ENCODE measurements at regions not wholly inside any gene's neighbourhood (a gene's known extent, or its start where the extent isn't known, plus 50 kb on each side); places are given as distances from the start of the nearest gene placed in this dataset.

GRCh38 chr3:144151983-144152382 is 180.4 kb downstream of the DIPK2A start:
- Mint-ChIP-seq H3K27me3 (ENCODE audit: unreplicated experiment) (no peaks in the 10 kb centered on the region), H3K27ac (ENCODE audit: unreplicated experiment) (no peak overlapping the region)

GRCh38 chr3:144160627-144161026 is 189.0 kb downstream of the DIPK2A start:
- peaks cover 2% of the 10 kb centered on the region for H3K9me3 Mint-ChIP-seq (ENCODE audit: unreplicated experiment)
- no peaks in the 10 kb centered on the region for H3K36me3 Mint-ChIP-seq (ENCODE audit: unreplicated experiment)
- no peak overlapping the region for H3K27ac Mint-ChIP-seq (ENCODE audit: unreplicated experiment)
- DNase-seq = no peak
- H3K27me3 Mint-ChIP-seq (ENCODE audit: unreplicated experiment) = no peaks in the 10 kb centered on the region
- TF ChIP-seq CTCF (IDR thresholded peaks at IDR 0.05; ENCODE audit: partially characterized antibody, unreplicated experiment) = no peak
- H3K4me1 Mint-ChIP-seq (ENCODE audit: low read depth, unreplicated experiment) = peaks cover 7% of the 10 kb centered on the region
- no peak overlapping the region for H3K4me3 Mint-ChIP-seq (ENCODE audit: unreplicated experiment)

More at GRCh38 chr3:144151983-144152382, 180.4 kb downstream of the DIPK2A start:
- Mint-ChIP-seq H3K9me3 (ENCODE audit: unreplicated experiment) (peaks cover 3% of the 10 kb centered on the region), H3K4me3 (ENCODE audit: unreplicated experiment) (no peak overlapping the region), H3K36me3 (ENCODE audit: unreplicated experiment) (no peaks in the 10 kb centered on the region), H3K4me1 (ENCODE audit: low read depth, unreplicated experiment) (no peaks in the 10 kb centered on the region)
- no peak for DNase-seq
- TF ChIP-seq CTCF (IDR thresholded peaks at IDR 0.05; ENCODE audit: partially characterized antibody, unreplicated experiment) = no peak

- Mint-ChIP-seq H3K4me1 (ENCODE audit: low read depth, unreplicated experiment) (peaks cover 7% of the 10 kb centered on the region), H3K36me3 (ENCODE audit: unreplicated experiment) (no peaks in the 10 kb centered on the region), H3K4me3 (ENCODE audit: unreplicated experiment) (no peak overlapping the region), H3K27ac (ENCODE audit: unreplicated experiment) (no peak overlapping the region), H3K9me3 (ENCODE audit: unreplicated experiment) (no peaks in the 10 kb centered on the region), H3K27me3 (ENCODE audit: unreplicated experiment) (no peaks in the 10 kb centered on the region)
- no peak for TF ChIP-seq CTCF (IDR thresholded peaks at IDR 0.05; ENCODE audit: partially characterized antibody, unreplicated experiment)
- no peak for DNase-seq
Observed at GRCh38 chr3:144162042-144162441, 190.4 kb downstream of the DIPK2A start.

GRCh38 chr3:144164352-144164751 is 192.7 kb downstream of the DIPK2A start:
- H3K4me3 Mint-ChIP-seq (ENCODE audit: unreplicated experiment) = no peak overlapping the region
- H3K9me3 Mint-ChIP-seq (ENCODE audit: unreplicated experiment) = no peaks in the 10 kb centered on the region
- TF ChIP-seq CTCF (IDR thresholded peaks at IDR 0.05; ENCODE audit: partially characterized antibody, unreplicated experiment) = no peak
- DNase-seq = no peak
- H3K4me1 Mint-ChIP-seq (ENCODE audit: low read depth, unreplicated experiment) = peaks cover 1% of the 10 kb centered on the region
- H3K36me3 Mint-ChIP-seq (ENCODE audit: unreplicated experiment) = no peaks in the 10 kb centered on the region
- H3K27ac Mint-ChIP-seq (ENCODE audit: unreplicated experiment) = no peak overlapping the region
- H3K27me3 Mint-ChIP-seq (ENCODE audit: unreplicated experiment) = no peaks in the 10 kb centered on the region

GRCh38 chr3:144165482-144165881 is 193.9 kb downstream of the DIPK2A start:
- H3K36me3 Mint-ChIP-seq (ENCODE audit: unreplicated experiment) = no peaks in the 10 kb centered on the region
- DNase-seq = no peak
- H3K4me3 Mint-ChIP-seq (ENCODE audit: unreplicated experiment) = no peak overlapping the region
- no peak overlapping the region for H3K27ac Mint-ChIP-seq (ENCODE audit: unreplicated experiment)
- H3K9me3 Mint-ChIP-seq (ENCODE audit: unreplicated experiment) = no peaks in the 10 kb centered on the region
- no peak for TF ChIP-seq CTCF (IDR thresholded peaks at IDR 0.05; ENCODE audit: partially characterized antibody, unreplicated experiment)
- no peaks in the 10 kb centered on the region for H3K27me3 Mint-ChIP-seq (ENCODE audit: unreplicated experiment)
- peaks cover 1% of the 10 kb centered on the region for H3K4me1 Mint-ChIP-seq (ENCODE audit: low read depth, unreplicated experiment)

All from glutamatergic neuron (in vitro differentiated cells).